Esophagus muscularis mucosa (tissue), 4 donors: ENCODE measurements at regions not wholly inside any gene's neighbourhood (a gene's known extent, or its start where the extent isn't known, plus 50 kb on each side); places are given as distances from the start of the nearest gene placed in this dataset.

Experiments
- EP300 ChIP-seq: sonication (generic); formaldehyde crosslinking; IDR thresholded peaks from one replicate; pipeline ENCODE4 v1.6.1; 2017; ENCODE audit warnings: antibody characterized with exemption
- POLR2A ChIP-seq: fragments of 450-650 bp; IDR thresholded peaks from one replicate; pipeline ENCODE4 v1.6.1; 2017; ENCODE audit warnings: antibody characterized with exemption, moderate library complexity, mild to moderate bottlenecking, low read depth
- TF ChIP-seq, protein P1 (sequence below), 3 experiments: fragments of 200-600 bp in 2 of 3; fragments of 450-650 bp in 1 of 3; sonication (generic) in 2 of 3; IDR thresholded peaks; one replicate each; pipeline ENCODE4 v1.5.1; 2017 to 2019; ENCODE audit warnings: antibody characterized with exemption in 3 of 3, mild to moderate bottlenecking in 2 of 3, moderate library complexity in 1 of 3

DNA sequence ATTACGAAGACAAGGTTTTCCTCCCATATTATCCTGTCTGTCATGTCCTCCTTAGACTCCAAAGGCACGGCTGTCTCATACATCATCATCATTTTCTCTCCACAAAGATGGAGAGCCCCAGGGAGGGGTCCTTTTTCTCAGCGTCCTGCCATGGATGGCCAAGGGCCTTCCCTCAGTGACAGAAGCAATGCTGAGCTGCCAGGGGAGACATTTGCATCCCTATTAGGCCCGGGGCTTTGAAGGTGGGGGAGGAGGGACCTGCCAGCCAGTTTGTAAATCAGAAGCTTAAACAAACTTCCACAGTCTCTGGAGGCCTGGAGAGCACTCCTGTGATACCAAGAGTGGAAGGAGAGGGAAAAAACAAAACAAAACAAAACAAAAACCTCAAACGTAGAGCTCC lies 112.4 kb upstream of the ADO start:
- TF ChIP-seq, protein P1, sequence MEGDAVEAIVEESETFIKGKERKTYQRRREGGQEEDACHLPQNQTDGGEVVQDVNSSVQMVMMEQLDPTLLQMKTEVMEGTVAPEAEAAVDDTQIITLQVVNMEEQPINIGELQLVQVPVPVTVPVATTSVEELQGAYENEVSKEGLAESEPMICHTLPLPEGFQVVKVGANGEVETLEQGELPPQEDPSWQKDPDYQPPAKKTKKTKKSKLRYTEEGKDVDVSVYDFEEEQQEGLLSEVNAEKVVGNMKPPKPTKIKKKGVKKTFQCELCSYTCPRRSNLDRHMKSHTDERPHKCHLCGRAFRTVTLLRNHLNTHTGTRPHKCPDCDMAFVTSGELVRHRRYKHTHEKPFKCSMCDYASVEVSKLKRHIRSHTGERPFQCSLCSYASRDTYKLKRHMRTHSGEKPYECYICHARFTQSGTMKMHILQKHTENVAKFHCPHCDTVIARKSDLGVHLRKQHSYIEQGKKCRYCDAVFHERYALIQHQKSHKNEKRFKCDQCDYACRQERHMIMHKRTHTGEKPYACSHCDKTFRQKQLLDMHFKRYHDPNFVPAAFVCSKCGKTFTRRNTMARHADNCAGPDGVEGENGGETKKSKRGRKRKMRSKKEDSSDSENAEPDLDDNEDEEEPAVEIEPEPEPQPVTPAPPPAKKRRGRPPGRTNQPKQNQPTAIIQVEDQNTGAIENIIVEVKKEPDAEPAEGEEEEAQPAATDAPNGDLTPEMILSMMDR (IDR thresholded peaks at IDR 0.05), result no peak
- TF ChIP-seq POLR2A (no peak), EP300 (no peak)
